ENCODE measurements at regions not wholly inside any gene's neighbourhood (a gene's known extent, or its start where the extent isn't known, plus 50 kb on each side); places are given as distances from the start of the nearest gene placed in this dataset.
A peak's percentile ranks its signal among the peaks of the same experiment; 100 is the strongest.

GRCh38 chr4:35872273-35872672 is 372.0 kb downstream of the ARAP2 start:
- DNase-seq (ENCODE audit: low spot score) = no peak

GRCh38 chr4:35879479-35879878 is 364.8 kb downstream of the ARAP2 start:
- no peak for DNase-seq (ENCODE audit: low spot score)

DNA sequence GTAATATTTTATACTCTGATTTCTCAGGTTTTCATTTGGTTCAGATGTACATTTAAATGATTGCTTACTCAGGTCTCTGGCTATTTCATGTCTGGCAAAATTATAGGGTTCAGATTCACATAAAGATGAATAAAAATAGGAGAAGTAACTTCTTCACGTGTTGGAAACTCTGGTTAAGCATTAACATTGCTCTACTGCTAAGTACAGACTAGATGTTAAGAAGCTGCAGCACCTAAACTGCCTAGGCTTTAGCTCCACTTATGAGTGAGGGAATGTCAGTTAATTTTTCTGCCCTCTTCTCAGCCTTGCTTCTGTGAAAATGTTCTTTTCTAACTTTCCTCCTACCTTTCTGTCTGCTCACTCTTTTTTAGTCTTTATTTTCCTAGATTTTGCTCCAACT is 361.2 kb downstream of the ARAP2 start:
- no peak for DNase-seq (ENCODE audit: low spot score)

DNA sequence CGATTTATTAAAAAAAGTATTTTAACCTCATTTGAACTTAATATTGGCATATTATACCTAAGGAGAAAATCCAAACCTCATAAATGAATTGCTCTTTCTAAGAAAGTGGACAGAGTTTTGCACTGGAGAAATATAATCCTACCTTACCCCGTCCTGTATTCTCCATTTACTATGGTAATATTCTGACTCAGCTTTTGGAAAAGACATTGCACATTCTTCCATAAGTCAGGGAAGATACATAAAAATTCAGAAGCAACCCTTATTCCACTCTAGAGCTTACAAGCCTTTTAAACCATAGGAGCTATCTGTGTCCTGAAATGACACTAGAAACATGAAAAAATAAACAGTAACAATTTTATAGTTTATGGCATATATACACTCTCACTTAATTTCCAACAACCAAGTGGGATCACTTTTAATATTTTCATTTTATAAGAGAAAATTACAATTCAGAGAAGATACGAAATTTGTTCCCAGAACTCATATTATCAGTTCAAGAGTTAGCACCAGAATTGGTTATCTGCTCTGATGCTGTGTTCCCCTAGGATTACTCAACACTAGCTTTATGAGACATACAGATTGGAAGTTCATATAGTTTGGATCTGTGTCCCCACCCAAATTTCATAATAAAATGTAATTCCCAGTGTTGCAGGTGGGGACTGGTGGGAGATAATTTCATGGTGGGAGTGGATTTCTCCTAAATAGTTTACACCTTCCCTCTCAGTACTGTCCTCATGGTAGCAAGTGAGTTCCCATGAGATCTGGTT is 359.4 kb downstream of the ARAP2 start:
- DNase-seq (ENCODE audit: low spot score) = no peak

DNA sequence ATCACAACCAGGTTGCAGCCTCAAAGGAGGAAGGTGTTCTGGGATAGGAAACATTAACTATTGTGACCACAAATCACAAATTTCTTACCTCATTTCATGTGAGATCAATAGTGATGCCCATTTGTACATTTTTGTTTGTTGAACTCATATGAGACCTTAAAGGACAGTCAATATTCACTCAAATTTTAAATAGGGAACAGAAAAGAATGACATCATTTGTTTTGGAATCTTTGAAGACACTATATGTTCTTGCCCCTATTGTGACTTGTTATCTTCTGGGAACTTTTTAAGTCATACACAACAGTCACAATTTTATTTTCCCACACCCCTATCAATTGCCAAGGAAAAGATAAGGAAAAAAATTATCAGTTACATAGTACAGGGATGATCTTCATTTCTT is 346.5 kb downstream of the ARAP2 start:
- DNase-seq (ENCODE audit: low spot score) = no peak

GRCh38 chr4:35900286-35901243 is 343.7 kb downstream of the ARAP2 start:
- DNase-seq (ENCODE audit: low spot score) = no peak

GRCh38 chr4:35912174-35912573 is 332.1 kb downstream of the ARAP2 start:
- no peak for DNase-seq (ENCODE audit: low spot score)

- no peak for DNase-seq (ENCODE audit: low spot score)
These were observed 325.8 kb downstream of the ARAP2 start for GRCh38 chr4:35918491-35918977.

- no peak for DNase-seq (ENCODE audit: low spot score)
These were observed 318.5 kb downstream of the ARAP2 start for GRCh38 chr4:35925806-35926205.

- no peak for DNase-seq (ENCODE audit: low spot score)
These were observed 317.5 kb downstream of the ARAP2 start for GRCh38 chr4:35926788-35927187.

DNA sequence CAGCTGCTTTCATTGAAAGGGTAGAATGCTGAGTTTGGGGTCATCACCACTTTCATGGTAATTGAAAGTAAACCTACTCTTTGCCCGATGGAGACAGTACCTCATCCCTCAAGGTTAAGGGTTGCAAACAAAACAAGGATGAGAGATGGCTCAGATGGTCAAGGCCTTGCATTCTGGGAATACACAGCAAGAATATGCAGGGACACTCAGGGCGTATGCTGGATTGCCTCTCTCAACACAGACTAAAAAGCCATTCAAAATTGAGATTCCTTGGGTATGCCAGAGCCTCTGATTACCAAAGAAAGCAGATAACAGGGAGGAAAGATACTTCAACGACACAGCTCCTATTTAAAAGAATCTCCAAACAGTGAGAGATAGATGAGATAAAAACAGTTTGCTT is 310.4 kb downstream of the ARAP2 start:
- no peak for DNase-seq (ENCODE audit: low spot score)

DNA sequence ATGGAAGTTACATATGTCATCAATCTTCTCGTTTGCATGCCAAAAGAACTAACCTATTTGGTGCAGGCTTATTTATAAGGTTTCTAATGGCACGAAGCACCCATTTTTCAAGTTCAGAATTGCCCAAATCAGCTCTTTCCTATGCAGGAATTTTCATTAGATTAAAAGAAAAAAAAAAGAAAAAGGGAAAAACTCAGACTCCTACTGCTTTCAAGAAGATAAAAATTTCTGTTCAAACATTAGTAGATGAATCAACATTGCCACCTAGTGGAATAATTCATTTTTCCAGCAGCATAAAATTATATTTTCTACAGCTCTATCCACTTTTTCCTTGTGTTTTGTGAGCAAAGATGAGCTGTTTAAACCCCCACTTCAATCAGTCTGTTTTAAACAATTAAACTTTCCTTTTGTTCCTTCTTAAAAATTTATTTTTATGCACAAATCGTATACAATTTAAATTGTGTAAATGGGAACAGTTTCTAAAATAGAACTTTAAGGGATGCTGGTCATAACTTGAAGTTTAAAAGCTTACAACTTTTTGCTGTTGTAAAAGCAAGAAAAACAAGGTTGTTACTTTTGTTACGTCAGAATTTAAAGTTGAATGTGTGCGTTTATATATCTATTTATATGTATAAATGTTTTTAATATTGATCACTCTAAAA is 309.9 kb downstream of the ARAP2 start:
- DNase-seq (ENCODE audit: low spot score) = peak; percentile 2

DNA sequence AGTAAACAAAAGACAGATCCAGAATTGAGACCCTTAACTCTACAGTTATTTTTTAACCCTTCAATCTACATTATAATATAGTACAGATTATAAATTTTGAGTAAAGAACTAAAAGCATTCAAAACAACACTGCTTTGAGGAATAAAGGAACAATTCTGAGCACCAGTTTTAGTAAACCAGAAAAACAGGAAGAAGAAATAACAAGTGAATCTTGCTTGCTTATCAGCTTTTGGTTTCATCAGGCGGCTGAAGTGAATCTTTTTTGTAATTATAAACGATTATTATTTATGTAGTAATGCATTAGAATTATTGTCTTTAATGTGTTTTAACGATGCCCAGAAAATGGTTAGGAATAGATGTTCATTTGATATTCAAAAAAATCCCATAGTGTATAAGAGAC is 305.4 kb downstream of the ARAP2 start:
- no peak for DNase-seq (ENCODE audit: low spot score)

DNA sequence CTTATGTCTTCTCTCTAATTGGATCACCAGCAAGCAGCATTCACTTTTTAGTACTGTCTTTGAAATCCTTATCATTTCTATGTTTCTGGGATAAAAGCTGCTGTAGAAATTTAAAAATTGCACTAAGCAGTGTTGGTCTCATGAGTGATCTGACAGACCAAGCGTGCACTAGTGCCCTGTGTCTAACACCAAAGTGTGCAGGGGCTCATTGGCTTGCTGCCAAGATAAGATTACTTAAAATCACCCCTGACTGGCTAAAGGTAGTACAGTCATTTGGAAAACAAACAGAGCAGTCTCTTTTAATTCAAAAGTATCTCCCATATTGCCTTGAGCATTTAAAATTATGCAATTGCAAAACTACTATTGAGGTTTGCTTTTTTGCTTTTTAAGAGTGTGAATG is 304.6 kb downstream of the ARAP2 start:
- no peak for DNase-seq (ENCODE audit: low spot score)

DNA sequence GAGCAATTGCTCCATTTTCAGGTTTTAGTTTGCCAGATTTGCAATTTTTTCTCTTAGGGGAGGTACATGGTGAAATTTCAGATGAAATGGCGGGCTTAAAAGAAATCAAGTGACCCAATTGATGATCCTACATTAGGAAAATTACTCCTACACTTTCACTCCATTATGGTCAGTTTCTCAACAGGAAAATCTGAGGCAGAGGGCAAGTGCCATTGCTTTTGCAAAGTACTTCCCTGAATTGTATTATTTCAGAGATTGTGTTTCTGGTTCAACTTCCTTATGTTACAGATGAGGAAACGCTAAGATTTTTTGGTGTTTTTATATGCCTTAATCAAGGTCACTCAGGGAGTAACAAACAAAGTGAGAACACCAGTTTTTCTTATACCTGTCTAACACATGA is 302.2 kb downstream of the ARAP2 start:
- DNase-seq (ENCODE audit: low spot score) = no peak

DNA sequence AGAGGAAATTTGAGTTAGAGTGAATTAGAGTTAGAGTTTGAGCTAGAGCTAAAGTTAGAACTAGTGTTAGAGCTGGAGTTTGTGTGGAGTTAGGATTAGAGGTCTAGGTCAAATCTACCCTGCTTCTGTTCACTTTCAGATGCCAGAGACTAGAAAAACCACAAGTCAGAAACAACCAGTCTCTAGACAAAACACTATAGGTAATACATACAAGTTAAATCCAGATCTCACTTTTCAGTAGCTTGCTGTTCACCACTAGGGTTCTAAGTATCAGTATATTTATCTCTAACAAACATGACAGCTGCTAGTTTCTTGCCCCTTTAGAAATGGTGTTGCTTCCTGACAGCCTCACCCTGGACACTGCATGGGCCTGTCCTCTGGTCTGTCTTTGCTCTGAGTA is 300.7 kb downstream of the ARAP2 start:
- no peak for DNase-seq (ENCODE audit: low spot score)

DNA sequence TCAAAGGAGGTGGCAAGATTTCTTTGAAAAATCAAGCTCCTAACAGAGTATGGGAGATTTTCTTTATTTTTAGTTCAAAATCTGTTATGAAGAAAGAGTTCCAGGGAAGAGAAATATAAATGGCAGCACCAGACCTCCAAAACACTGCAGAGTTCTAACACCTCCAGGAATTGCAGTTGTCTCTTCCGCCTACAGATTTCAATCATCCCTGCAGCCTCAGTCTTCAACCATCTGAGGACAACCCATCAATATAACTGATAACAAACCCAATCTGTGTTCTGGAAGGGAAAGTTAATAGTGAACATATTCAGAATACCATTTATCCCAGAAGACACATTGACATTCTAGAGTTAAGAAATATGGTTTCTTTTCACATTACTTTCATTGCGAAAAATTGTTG is 296.1 kb downstream of the ARAP2 start:
- DNase-seq (ENCODE audit: low spot score) = no peak

DNA sequence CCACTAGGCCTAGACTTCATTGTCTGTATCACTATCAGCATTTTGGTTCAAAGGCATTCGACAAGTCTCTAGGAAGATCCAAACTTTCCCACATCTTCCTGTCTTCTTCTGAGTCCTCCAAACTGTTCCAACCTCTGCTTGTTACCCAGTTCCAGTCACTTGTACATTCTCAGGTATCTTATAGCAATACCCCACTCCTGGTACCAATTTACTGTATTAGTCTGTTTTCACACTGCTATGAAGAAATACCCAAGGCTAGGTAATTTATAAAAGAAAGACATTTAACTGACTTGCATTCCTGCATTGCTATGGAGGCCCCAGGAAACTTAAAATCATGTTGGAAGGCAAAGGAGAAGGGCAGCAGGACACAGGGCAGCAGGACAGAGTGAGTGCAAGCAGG is 293.9 kb downstream of the ARAP2 start:
- no peak for DNase-seq (ENCODE audit: low spot score)

- no peak for DNase-seq (ENCODE audit: low spot score)
These were observed 291.6 kb downstream of the ARAP2 start for GRCh38 chr4:35952751-35953150.

DNA sequence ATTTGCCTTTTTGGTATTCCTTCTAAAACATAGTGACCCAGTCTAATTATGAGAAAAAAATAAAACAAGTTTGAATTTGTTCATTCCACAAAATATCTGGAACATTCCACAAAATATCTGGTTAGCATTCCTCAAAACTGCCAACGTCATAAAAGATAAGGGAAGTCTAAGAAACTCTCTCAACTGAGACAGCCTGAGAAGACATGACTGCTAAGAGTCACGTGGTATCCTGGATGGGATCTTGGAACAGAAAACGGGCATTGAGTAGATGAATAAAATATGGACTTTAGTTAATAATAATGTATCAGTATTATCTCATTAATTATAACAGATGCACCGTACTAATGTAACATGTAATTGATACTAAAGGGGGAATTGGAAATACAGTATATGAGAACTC is 280.9 kb downstream of the ARAP2 start:
- DNase-seq (ENCODE audit: low spot score) = no peak

GRCh38 chr4:35963974-35964515 is 280.3 kb downstream of the ARAP2 start:
- no peak for DNase-seq (ENCODE audit: low spot score)

DNA sequence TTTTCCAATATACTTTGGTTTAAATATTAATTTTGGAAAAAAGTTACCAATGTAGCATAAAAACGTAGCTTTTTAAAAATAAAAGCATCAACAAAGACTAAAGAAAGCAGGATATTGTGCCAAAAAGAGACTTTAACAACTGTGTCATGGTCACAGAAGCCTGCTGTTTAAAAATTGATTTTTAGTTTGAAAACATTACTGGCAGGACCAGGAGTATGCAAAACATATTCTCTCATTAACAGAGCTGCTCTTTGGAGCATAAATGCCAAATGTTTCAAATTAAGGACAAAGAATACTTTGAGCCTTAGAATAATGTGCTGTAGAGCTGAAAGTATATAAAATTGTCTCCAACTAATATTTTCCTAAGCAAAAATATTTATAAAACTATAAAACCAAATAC is 279.0 kb downstream of the ARAP2 start:
- no peak for DNase-seq (ENCODE audit: low spot score)
